ENCODE measurements at regions not wholly inside any gene's neighbourhood (a gene's known extent, or its start where the extent isn't known, plus 50 kb on each side); places are given as distances from the start of the nearest gene placed in this dataset.

DNA sequence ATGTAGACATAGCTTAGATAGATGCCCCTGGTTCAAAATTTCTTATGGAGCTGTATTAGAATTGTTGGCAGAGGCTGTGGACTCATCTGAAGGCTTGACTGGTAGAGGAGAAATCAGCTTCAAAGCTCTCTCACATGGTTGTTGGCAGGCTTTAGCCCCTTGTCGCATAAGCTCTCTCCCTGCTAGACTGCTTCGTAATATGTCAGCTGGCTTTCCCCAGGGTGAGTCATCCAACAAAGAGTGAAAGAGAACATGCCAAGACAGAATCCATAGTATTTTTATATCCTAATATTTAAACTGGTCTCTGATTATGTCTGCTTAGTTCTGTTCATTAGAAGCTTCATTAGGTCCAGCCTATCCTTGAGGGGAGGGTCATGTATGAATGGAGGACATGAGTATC, 427.4 kb upstream of the NAALADL2 start:
- Mint-ChIP-seq H3K4me1 (ENCODE audit: low read depth, unreplicated experiment) (peaks cover 16% of the 10 kb centered on the region), H3K4me3 (ENCODE audit: low read depth, unreplicated experiment) (no peak overlapping the region), H3K27me3 (ENCODE audit: unreplicated experiment) (no peaks in the 10 kb centered on the region), H3K27ac (ENCODE audit: unreplicated experiment) (no peak overlapping the region), H3K9me3 (ENCODE audit: low read depth, unreplicated experiment) (no peaks in the 10 kb centered on the region), H3K36me3 (ENCODE audit: insufficient read depth, unreplicated experiment) (no peaks in the 10 kb centered on the region)
- intact Hi-C loops (cut with micrococcal nuclease; ENCODE audit: unreplicated experiment) = no loop called here
- CTCF ChIA-PET = no interaction called here
- peak; percentile 25 for DNase-seq
- no TSS peak for BruUV-seq (replicated peaks)
- TF ChIP-seq CTCF (IDR thresholded peaks at IDR 0.05; ENCODE audit: unreplicated experiment) = no peak

GRCh38 chr3:174436367-174436766, 422.8 kb upstream of the NAALADL2 start:
- Mint-ChIP-seq H3K36me3 (ENCODE audit: insufficient read depth, unreplicated experiment) (peaks cover 15% of the 10 kb centered on the region), H3K9me3 (ENCODE audit: low read depth, unreplicated experiment) (no peaks in the 10 kb centered on the region), H3K27me3 (ENCODE audit: unreplicated experiment) (no peaks in the 10 kb centered on the region), H3K4me3 (ENCODE audit: low read depth, unreplicated experiment) (no peak overlapping the region), H3K4me1 (ENCODE audit: low read depth, unreplicated experiment) (peaks cover 30% of the 10 kb centered on the region), H3K27ac (ENCODE audit: unreplicated experiment) (no peak overlapping the region)
- intact Hi-C loops (cut with micrococcal nuclease; ENCODE audit: unreplicated experiment) = loop anchor here (5.0 kb wide), 1 partner anchor 116 kb away; no protein-coding TSS in a partner anchor
- CTCF ChIA-PET = interaction anchor here (0.5 kb wide), 1 partner anchor 374 kb away, joined by 3 read pairs; no protein-coding TSS in a partner anchor
- no peak for TF ChIP-seq CTCF (IDR thresholded peaks at IDR 0.05; ENCODE audit: unreplicated experiment)
- BruUV-seq (replicated peaks) = no TSS peak
- DNase-seq = no peak

GRCh38 chr3:174438501-174439145, 420.5 kb upstream of the NAALADL2 start:
- BruUV-seq (replicated peaks) = no TSS peak
- H3K4me1 Mint-ChIP-seq (ENCODE audit: low read depth, unreplicated experiment) = peaks cover 30% of the 10 kb centered on the region
- H3K4me3 Mint-ChIP-seq (ENCODE audit: low read depth, unreplicated experiment) = no peak overlapping the region
- TF ChIP-seq CTCF (IDR thresholded peaks at IDR 0.05; ENCODE audit: unreplicated experiment) = no peak
- no peak overlapping the region for H3K27ac Mint-ChIP-seq (ENCODE audit: unreplicated experiment)
- peaks cover 22% of the 10 kb centered on the region for H3K36me3 Mint-ChIP-seq (ENCODE audit: insufficient read depth, unreplicated experiment)
- DNase-seq = no peak
- intact Hi-C loops (cut with micrococcal nuclease; ENCODE audit: unreplicated experiment) = loop anchor here (2.0 to 5.0 kb wide), 2 partner anchors 30 to 114 kb away; no protein-coding TSS in a partner anchor
- H3K9me3 Mint-ChIP-seq (ENCODE audit: low read depth, unreplicated experiment) = no peaks in the 10 kb centered on the region
- no peaks in the 10 kb centered on the region for H3K27me3 Mint-ChIP-seq (ENCODE audit: unreplicated experiment)
- CTCF ChIA-PET = interaction anchor here (1.0 kb wide), 1 partner anchor 70 kb away, joined by 3 read pairs; no protein-coding TSS in a partner anchor

DNA sequence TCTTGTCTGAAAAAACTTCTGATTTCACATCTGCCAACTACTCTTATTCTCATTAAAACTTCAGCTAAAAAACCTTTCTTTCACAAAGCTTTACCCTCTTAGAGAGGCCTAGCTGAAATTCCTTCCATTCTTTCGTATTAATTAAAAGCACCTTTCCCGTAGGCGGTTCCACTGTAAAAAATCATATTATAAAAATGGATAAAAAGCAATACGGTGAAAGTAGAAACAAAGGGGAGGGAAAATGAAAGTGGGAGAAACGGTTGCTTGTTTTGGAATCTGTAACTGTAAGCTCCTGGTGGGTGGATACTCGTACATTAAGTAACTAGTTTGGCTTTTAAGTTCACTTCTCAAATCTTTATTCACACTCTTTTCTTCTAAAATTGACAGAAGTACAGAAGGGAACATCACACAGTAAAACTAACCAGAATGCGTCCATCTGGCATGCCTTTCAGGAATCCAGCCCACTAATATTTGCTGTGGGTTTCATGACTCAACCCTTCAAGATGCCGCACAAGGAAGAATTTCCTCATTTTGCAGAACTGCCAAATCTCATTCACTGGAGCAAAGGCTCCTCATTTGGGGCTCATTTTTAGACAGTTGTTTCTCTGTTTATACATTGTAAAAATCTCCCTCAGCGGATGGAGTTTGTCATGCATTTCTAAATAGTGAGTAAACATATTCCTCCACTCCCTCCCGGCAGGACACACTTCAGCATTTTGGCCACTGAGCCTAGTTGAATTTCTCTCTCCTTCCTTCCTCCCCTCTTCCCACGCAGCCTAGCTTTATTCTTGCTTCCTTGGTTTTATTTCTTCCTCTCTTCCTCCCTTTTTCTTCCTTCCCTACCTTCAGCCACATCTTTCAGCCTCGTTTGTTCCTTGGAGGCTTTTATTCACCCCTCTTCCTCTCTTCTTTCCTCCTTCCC, 419.5 kb upstream of the NAALADL2 start:
- Mint-ChIP-seq H3K36me3 (ENCODE audit: insufficient read depth, unreplicated experiment) (peaks cover 22% of the 10 kb centered on the region), H3K27me3 (ENCODE audit: unreplicated experiment) (no peaks in the 10 kb centered on the region), H3K4me3 (ENCODE audit: low read depth, unreplicated experiment) (peak overlapping the region; percentile 80), H3K27ac (ENCODE audit: unreplicated experiment) (peak overlapping the region; percentile 52), H3K4me1 (ENCODE audit: low read depth, unreplicated experiment) (peaks cover 24% of the 10 kb centered on the region), H3K9me3 (ENCODE audit: low read depth, unreplicated experiment) (no peaks in the 10 kb centered on the region)
- no TSS peak for BruUV-seq (replicated peaks)
- intact Hi-C loops (cut with micrococcal nuclease; ENCODE audit: unreplicated experiment) = loop anchor here (1.0 to 5.0 kb wide), 6 partner anchors 31 to 713 kb away; partner anchors contain the start of gene NAALADL2
- CTCF ChIA-PET = interaction anchor here (0.7 to 1.7 kb wide), 3 partner anchors 58 to 313 kb away, joined by 3 to 7 read pairs (median 6); no protein-coding TSS in a partner anchor
- DNase-seq = peak; percentile 62
- TF ChIP-seq CTCF (IDR thresholded peaks at IDR 0.05; ENCODE audit: unreplicated experiment) = no peak

All from Calu3 (cell line).